ENCODE measurements at regions not wholly inside any gene's neighbourhood (a gene's known extent, or its start where the extent isn't known, plus 50 kb on each side); places are given as distances from the start of the nearest gene placed in this dataset.

GRCh38 chr2:22812065-22812680 lies 572.8 kb upstream of the KLHL29 start:
- Mint-ChIP-seq H3K4me3 (no peak overlapping the region), H3K4me1 (peaks cover 5% of the 10 kb centered on the region)
- DNase-seq (ENCODE audit: low read depth, low spot score): no peak

DNA sequence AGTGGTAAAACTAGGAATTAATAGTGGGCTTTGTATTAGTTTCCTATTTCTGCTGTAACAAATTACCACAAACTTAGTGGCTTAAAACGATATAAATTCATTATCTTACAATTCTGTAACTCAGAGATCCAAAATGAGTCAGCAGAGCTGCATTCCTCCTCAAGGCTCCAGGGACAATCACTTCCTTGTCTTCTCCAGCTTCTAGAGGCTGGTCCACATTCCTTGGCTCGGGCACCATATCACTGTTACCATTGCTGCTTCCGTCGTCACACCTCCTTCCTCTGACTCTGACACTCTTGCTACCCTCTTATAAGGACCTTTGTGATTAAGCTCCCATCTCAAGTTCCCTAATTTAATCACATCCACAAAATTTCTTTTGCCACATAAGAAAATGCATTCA lies 567.8 kb upstream of the KLHL29 start:
- Mint-ChIP-seq H3K27me3 (ENCODE audit: low read depth) (no peaks in the 10 kb centered on the region), H3K4me3 (no peak overlapping the region), H3K36me3 (ENCODE audit: low read depth) (no peaks in the 10 kb centered on the region), H3K4me1 (peaks cover 15% of the 10 kb centered on the region), H3K9me3 (no peaks in the 10 kb centered on the region), H3K27ac (ENCODE audit: unreplicated experiment) (peak overlapping the region; percentile 45)
- TF ChIP-seq, protein P1, sequence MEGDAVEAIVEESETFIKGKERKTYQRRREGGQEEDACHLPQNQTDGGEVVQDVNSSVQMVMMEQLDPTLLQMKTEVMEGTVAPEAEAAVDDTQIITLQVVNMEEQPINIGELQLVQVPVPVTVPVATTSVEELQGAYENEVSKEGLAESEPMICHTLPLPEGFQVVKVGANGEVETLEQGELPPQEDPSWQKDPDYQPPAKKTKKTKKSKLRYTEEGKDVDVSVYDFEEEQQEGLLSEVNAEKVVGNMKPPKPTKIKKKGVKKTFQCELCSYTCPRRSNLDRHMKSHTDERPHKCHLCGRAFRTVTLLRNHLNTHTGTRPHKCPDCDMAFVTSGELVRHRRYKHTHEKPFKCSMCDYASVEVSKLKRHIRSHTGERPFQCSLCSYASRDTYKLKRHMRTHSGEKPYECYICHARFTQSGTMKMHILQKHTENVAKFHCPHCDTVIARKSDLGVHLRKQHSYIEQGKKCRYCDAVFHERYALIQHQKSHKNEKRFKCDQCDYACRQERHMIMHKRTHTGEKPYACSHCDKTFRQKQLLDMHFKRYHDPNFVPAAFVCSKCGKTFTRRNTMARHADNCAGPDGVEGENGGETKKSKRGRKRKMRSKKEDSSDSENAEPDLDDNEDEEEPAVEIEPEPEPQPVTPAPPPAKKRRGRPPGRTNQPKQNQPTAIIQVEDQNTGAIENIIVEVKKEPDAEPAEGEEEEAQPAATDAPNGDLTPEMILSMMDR (conservative IDR thresholded peaks at IDR 0.05): no peak
- no peak for DNase-seq (ENCODE audit: low read depth, low spot score)

More at GRCh38 chr2:22812065-22812680, 572.8 kb upstream of the KLHL29 start:
- H3K27ac Mint-ChIP-seq (ENCODE audit: unreplicated experiment): no peak overlapping the region
- H3K36me3 Mint-ChIP-seq (ENCODE audit: low read depth): no peaks in the 10 kb centered on the region
- H3K27me3 Mint-ChIP-seq (ENCODE audit: low read depth): no peaks in the 10 kb centered on the region
- TF ChIP-seq, protein P1 (conservative IDR thresholded peaks at IDR 0.05): no peak
- H3K9me3 Mint-ChIP-seq: peaks cover 4% of the 10 kb centered on the region

DNA sequence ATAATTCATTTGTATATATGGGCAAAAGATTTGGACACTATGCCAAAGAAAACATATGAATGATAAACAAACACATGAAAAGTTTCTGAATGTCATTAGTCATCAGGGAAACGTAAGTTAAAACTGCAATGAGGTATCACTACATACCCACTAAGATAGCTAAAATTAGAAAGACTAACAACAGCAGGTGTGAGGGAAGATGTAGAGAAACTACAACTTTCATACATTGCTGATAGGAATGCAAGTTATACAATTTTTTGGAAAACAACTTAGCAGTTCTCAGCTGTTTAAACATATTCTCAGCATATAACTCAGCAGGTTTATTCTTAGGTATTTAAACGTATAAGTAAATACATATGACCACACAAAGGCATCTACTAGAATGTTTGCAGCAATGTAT lies 563.5 kb upstream of the KLHL29 start:
- TF ChIP-seq, protein P1 (conservative IDR thresholded peaks at IDR 0.05): no peak
- Mint-ChIP-seq H3K36me3 (ENCODE audit: low read depth) (no peaks in the 10 kb centered on the region), H3K9me3 (no peaks in the 10 kb centered on the region), H3K27ac (ENCODE audit: unreplicated experiment) (no peak overlapping the region), H3K27me3 (ENCODE audit: low read depth) (no peaks in the 10 kb centered on the region), H3K4me3 (no peak overlapping the region), H3K4me1 (peaks cover 15% of the 10 kb centered on the region)
- DNase-seq (ENCODE audit: low read depth, low spot score): no peak

DNA sequence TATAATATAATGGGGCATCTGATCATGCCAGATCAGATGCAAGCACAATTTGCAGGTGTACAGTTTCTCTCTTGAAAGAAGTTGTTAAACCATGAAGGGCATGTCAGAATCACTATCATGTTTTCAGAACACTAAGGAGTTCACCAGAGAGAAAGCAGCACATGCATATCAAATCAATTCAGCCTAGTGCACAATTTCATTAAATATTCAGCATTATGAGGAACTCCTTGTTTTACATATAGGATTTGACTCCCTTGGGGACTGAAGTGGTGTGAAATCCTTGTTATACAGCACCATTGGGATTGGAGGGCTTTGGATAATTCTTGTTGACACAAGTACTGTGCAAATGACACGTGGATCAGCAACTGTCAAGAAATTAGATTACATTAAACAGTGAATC lies 562.1 kb upstream of the KLHL29 start:
- TF ChIP-seq, protein P1 (conservative IDR thresholded peaks at IDR 0.05): no peak
- Mint-ChIP-seq H3K4me1 (peaks cover 4% of the 10 kb centered on the region), H3K4me3 (no peak overlapping the region), H3K27ac (ENCODE audit: unreplicated experiment) (no peak overlapping the region), H3K9me3 (no peaks in the 10 kb centered on the region), H3K27me3 (ENCODE audit: low read depth) (no peaks in the 10 kb centered on the region), H3K36me3 (ENCODE audit: low read depth) (no peaks in the 10 kb centered on the region)
- DNase-seq (ENCODE audit: low read depth, low spot score): no peak

DNA sequence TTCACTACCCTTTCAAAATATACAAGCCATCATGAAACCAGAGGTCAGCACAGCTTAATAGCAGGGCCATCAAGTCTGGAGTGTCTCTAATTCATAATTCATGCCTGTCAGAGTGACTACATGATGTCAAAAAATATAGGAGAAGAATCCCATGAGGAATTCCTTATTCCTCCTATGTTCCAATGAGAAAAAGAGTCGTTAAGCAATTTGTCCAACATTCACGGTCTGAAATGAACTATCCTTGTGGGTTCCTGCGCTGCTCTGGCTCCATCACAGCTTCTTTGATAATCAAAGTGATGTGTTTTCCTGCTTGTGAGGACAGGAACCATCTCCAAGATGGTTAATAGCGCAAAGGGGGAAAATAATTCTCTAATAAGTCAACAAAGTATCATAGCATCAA lies 560.4 kb upstream of the KLHL29 start:
- Mint-ChIP-seq H3K27me3 (ENCODE audit: low read depth) (no peaks in the 10 kb centered on the region), H3K9me3 (no peaks in the 10 kb centered on the region), H3K36me3 (ENCODE audit: low read depth) (no peaks in the 10 kb centered on the region), H3K4me1 (no peaks in the 10 kb centered on the region), H3K4me3 (no peak overlapping the region), H3K27ac (ENCODE audit: unreplicated experiment) (no peak overlapping the region)
- TF ChIP-seq, protein P1 (conservative IDR thresholded peaks at IDR 0.05): no peak
- no peak for DNase-seq (ENCODE audit: low read depth, low spot score)

All from neural crest cell (in vitro differentiated cells).